GM10248 (cell line): ENCODE measurements at regions not wholly inside any gene's neighbourhood (a gene's known extent, or its start where the extent isn't known, plus 50 kb on each side); places are given as distances from the start of the nearest gene placed in this dataset.

Experiments
- CTCF ChIA-PET: fragments of 300-600 bp; sonication (Branson Sonifier 250); formaldehyde crosslinking; extraction: SDS; loops from one replicate; lab custom pipeline; 2021; ENCODE audit warnings: antibody characterized with exemption; lab: Yijun Ruan, JAX
- POLR2A ChIA-PET: fragments of 350-650 bp; sonication (Branson Sonifier 250); formaldehyde crosslinking; extraction: SDS; loops from one replicate; lab custom pipeline; 2020; ENCODE audit warnings: antibody characterized with exemption; lab: Yijun Ruan, JAX
- DNase-seq: peaks from one replicate; pipeline ENCODE4 v3.0.0; 2012; ENCODE audit errors: extremely low spot score
- CTCF ChIP-seq: IDR thresholded peaks from 2 replicates; pipeline ENCODE4 v1.5.1; 2012; ENCODE audit warnings: mild to moderate bottlenecking, low read depth; ENCODE audit errors: extremely low read depth, missing control alignments, control extremely low read depth

- TF ChIP-seq CTCF = no peak
- ChIA-PET POLR2A (no interaction called here), CTCF (interaction anchor here (1.0 kb wide), 1 partner anchor 19 kb away, joined by 4 read pairs; no protein-coding TSS in a partner anchor)
- DNase-seq = no peak
Measured at GRCh38 chr14:22416193-22416592, 172.8 kb downstream of the DAD1 start.

DNA sequence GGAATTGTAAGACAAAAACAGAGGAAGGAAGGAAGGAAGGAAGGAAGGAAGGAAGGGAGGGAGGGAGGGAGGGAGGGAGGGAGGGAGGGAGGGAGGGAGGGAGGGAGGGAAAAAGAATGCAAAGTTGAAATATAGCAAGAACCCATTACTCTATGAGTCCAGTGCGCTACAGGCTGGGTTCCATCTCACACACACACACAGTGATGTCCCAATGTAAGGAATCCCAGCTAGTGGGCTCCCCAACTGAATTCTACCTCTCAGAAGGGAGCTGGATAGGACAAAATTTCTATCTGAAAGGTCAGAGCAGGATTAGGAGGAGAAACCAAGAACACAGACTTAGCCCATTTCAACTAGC, 173.4 kb downstream of the DAD1 start:
- TF ChIP-seq CTCF = no peak
- ChIA-PET CTCF (no interaction called here), POLR2A (no interaction called here)
- no peak for DNase-seq

- DNase-seq = no peak
- CTCF ChIA-PET = interaction anchor here (1.2 to 2.0 kb wide), 4 partner anchors 11 to 96 kb away, joined by 3 to 6 read pairs (median 4); no protein-coding TSS in a partner anchor
- POLR2A ChIA-PET = no interaction called here
- no peak for TF ChIP-seq CTCF
Measured at GRCh38 chr14:22414876-22415604, 174.0 kb downstream of the DAD1 start.

DNA sequence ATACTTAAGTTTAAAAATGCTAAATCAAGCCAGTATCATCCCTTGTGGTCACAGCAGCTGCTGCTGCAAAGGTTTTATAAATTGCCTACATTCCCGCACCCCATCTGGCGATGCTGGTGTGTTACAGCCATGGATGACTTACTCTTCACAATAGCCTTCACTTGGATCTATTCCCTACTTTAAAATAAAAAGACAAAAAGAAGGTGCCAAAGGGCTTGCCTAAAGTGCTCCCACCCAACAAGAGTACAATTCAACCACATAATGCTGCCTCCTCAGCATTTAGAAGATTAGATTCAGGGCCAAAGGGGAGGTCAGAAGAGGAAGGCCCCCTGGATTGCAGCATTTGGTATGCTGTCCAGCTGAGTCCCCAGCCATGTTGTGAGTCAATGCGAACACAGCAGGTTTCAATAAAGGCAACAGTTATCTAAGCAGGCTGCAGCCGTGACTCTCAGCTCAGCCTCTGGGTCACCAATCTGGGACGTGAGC, 176.1 kb downstream of the DAD1 start:
- TF ChIP-seq CTCF = no peak
- ChIA-PET CTCF (interaction anchor here (1.0 to 2.0 kb wide), 7 partner anchors 10 to 60 kb away, joined by 3 to 5 read pairs (median 4); no protein-coding TSS in a partner anchor), POLR2A (no interaction called here)
- no peak for DNase-seq

- CTCF ChIA-PET = interaction anchor here (1.4 to 3.2 kb wide), 3 partner anchors 11 to 60 kb away, joined by 4 to 12 read pairs (median 5); no protein-coding TSS in a partner anchor
- POLR2A ChIA-PET = no interaction called here
- no peak for TF ChIP-seq CTCF
- no peak for DNase-seq
Measured at GRCh38 chr14:22411398-22412055, 177.5 kb downstream of the DAD1 start.

DNA sequence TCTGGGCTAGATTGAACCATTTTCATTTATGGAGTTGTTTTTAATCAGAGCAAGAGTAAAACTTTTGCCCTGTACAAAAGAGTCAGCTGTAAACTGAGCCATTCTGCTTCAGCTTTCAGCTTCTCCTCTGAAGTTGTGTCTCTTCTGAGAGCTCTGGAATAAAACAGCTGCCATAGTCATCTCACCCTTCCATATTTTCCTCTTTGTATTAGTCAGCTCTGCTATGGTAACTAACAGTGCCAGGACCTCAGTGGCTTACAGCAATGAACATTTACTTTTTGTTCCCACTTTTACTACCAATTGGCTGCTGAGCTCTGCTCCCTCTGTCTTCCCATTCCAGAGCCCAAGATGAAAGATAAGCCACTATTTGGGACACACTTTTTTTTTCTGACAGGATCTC, 178.5 kb downstream of the DAD1 start:
- no peak for DNase-seq
- CTCF ChIA-PET = interaction anchor here (0.9 to 3.2 kb wide), 4 partner anchors 10 to 462 kb away, joined by 3 to 12 read pairs (median 4); no protein-coding TSS in a partner anchor
- no peak for TF ChIP-seq CTCF
- POLR2A ChIA-PET = interaction anchor here (0.6 kb wide), 1 partner anchor 189 kb away, joined by 6 read pairs; no protein-coding TSS in a partner anchor
